Middle frontal gyrus (tissue), 1 donor: ENCODE measurements at regions not wholly inside any gene's neighbourhood (a gene's known extent, or its start where the extent isn't known, plus 50 kb on each side); places are given as distances from the start of the nearest gene placed in this dataset.

Experiments used
- DNase-seq: peaks from one replicate; pipeline ENCODE4 v3.0.0-alpha.2; 2015; ENCODE audit warnings: low spot score; ENCODE audit errors: extremely low spot score

DNA sequence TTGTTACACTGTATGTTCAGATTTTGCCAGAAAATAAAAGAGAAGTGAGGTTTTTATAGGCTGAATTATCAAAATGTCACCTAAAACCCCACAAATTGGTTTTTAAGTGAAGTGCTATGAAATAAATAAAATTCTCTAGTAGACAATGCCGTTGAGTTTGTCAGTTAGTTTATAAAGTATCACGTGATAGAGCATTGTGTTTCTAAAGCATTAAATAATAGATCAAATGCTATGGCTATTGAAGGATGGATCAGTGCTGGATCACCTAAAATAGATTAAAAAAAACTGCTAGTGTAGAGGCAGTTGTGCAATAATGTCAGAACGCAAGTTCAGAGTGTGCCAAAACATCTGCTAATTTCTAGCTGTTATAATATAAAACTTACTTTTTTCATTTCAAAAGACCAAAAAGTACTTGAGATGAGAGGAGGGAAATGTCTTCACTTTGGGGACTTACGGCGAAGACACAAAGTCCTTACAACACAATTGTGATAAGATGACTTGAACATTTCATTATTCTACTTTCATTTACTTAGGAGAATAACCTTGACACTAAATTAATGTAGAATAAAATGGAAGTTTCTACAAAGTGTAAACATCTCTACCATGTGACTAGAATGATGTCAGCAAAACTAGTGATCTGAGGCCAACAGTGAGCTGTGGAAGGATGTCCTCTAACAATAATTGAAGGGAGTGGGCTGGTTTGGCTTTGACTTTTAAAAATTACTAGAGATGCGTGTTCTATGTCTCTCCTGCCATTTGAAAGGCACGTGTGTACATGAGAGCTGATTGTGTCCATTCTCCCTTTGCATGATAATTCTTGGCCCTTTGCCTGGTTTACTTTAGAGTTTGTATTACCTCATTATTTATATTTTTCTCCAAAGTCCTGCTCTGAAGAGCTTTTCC lies 154.4 kb upstream of the PDE3A start:
- DNase-seq: no peak

DNA sequence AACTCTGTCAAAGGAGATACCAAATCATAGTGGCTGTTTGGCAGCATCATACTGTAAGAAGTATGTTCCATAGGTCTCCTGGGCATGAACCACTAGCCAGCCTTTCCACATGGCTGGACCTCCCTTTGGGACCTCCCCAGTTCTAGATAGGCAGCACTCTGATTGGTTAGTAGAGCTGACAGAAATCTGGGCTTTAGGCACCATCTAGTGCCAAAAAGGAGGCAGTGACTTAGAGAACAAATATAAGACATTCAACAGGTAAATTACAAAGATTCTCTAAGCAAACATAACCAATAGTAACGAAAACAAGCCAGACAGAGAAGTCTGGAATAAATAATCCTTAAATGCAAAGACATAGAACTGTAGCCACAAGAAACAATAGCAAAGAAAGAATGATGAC lies 148.0 kb upstream of the PDE3A start:
- DNase-seq: no peak

DNA sequence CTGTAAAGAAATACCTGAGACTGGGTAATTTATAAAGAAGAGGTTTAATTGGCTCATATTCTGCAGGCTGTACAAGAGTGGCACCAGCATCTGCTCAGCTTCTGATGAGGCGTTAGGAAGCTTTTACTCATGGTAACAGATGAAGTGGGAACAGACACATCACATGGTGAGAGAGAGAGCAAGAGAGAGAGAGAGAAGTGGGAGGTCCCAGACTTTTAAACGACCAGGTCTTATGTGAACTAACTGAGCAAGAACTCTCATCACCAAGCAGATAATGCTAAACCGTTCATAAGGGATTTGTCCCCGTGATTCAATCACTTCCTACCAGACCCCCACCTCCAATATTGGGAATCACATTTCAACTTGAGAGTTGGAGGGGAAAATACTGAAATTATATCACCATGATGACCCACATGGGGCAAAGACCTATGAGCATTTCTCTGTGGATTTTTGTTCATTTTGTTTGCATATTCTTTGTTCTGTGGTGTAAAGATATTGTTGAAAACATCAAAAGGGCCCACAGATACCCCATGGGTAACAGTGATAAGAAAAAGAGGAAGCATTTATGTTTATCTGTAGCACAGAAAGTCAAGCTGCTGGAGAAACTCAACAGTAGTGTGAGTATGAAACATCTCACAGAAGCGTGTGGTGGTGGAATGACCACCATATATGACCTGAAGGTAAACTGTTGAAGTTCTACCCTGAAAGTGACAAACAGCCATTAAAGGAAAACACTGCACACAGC lies 135.2 kb upstream of the PDE3A start:
- DNase-seq: no peak

DNA sequence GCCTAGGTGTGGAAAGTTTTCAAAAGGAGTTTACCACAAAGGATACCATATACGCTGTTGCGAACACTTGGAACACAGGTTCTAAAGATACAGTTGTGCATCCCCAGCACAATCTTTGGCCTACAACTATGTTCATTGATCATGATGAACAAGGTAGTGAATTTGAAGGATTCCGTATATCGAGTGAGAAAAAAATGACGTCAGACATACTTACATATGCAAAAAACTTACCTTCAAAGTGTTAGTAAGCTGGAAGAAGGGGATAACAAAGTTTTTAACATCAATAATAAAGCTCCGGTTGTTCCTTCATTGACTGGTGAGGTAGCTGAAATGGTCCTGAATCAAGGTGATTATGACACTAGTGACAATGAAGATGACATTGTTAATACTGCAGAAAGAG lies 133.9 kb upstream of the PDE3A start:
- no peak for DNase-seq

DNA sequence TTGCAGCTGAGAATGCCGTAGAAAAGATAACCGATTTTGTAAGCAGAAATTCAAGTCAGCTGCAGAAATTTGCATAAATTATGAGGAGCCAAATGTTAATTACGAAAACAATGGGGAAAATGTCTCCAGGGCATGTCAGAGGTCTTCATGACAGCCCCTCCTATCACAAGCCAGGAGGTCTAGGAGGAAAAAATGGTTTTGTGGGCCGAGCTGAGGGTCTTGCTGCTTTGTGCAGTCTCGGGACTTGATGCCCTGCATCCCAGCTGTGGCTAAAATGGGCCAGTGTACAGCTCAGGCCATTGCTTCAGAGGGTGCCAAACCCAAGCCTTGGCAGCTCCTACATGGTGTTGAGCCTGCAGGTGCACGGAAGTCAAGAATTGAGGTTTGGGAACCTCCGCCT lies 131.2 kb upstream of the PDE3A start:
- DNase-seq: no peak

DNA sequence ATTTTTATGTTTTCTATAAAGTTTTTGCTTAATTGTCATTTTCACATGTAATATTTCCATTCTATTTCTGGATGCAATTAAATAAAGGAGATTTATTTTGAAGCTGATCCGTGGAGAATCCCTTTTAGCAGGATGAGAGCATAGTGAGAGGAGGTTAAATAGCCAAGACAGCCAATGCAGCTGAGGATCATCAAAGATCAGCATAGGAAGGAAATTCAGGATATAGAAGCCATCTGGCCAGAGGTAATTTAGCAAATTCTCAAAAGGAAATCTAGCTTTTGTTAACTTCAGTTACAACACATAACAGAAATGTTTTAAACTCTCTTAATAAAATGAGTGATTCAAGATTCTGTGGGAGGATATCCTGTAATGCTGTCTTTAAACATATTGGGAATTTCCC lies 122.8 kb upstream of the PDE3A start:
- no peak for DNase-seq

DNA sequence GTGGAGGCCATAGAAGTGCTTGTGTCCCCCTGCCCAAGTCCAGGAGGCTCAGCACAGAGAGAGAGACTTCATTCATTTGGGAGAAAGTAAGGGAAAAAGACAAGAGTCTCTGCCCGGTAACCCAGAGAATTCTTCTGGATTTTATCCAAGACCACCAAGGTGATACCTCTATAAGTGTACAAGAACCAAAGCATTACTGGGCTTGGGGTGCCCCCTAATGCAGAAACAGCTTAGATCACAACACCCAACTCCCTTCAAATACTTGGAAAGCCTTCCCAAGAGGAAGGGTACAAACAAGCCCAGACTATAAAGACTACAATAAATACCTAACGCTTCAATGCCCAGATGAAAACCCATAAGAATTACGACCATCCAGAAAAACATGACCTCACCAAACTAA lies 119.7 kb upstream of the PDE3A start:
- DNase-seq: no peak

DNA sequence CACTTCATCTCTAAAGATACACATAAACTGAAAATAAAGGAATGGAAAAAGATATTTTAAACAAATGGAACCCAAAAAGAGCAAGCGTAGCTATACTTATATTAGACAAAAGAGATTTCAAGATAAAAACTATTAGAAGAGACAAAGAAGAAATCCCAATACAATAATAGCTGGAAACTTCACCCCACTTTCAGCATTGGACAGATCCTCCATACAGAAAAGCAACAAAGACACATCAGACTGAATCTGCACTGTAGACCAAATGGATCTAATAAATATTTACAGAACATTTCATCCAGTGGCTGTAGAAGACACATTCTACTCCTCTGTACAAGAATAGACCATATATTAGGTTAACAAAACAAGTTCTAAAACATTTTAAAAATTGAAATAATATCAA lies 117.6 kb upstream of the PDE3A start:
- no peak for DNase-seq

DNA sequence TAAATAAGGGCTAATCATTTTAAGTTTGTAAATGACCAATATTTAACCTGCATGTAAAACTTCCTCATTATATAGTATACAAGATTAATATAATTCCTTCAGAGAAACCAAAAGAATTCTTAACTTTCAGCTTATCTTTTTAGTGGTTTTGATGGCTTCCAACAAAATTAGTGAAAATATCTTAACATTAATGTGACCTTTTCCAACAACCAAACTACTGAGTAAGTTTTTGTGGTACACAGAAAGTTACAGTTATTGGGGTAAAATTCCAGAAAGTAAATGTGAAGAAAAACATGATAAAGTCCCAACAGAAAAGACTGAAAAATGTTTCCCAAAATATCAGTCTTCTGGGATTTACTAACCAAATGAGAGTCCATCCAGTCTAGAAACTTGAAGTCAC lies 111.0 kb upstream of the PDE3A start:
- no peak for DNase-seq

DNA sequence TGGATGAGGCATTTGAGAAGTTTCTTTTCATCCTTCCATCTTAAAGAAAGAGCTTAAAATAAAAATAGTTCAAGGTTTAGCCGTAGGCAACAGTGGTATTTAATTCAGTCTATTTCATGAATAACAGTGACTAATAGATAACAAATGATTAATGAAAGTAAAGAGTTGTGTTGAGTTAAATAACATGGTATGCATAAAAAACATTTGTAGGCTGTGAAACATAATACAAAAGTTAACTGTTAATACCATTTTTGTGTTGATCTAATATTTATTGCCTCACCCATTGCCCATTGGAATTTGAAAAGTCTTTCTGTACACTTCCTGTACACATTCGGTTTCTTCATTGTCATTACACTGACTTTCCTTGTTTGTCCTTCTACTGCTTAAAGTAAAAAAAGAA lies 108.6 kb upstream of the PDE3A start:
- no peak for DNase-seq

DNA sequence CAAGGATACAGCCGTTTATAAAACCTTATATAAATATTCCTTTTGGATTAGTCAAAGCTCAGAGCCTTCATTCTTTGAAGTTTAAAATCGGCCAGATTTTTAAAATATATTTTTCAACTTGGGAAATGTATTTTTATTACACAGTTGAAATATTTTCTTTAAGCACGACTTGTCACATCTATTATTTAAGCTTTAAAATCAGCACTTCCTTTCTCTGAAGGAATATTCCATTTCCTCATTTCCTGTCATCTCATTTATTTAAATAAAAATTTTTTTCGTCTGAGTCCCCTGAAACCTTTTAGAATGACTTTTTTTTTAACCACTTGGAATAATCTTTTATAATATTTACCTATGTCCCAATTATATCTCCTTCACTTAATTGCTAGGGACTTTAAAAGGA lies 107.5 kb upstream of the PDE3A start:
- DNase-seq: no peak

DNA sequence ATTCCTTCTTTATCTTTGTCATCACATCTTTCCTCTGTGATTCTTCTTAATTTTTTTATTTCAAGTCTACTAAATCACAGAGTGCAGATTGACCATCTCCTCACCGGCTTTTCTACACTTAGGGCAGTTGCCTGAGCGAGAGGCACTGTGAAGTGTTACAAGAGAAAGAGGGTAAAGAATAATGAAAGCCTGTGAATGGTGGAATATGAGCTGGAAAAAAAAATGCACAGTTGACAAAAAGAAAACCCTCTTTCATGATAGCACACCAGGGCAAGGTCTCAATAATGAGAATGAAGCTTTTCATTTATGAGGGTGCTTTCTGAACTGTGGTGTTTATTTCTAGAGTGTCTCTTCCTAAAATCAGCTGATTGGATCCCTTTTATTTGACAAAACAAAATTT lies 106.2 kb upstream of the PDE3A start:
- no peak for DNase-seq

DNA sequence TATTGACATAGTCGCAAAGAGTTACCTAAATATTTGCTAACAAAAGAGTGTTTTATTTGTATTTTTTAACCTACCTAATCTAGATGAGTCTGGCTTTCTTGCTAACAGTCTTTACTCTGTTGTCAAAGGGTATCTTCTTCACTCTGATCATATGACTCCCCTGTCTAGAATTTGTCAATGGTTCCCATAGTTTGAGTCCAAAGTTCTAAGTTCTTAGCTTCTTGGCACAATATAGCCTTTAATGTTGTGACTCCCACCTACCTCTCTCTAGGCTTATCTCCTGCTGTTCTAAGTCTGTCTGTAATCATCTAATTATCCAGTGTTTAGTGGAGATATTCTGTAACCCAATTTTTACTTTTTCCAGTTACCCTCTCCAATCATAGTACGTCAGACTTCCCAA lies 104.3 kb upstream of the PDE3A start:
- DNase-seq: no peak

DNA sequence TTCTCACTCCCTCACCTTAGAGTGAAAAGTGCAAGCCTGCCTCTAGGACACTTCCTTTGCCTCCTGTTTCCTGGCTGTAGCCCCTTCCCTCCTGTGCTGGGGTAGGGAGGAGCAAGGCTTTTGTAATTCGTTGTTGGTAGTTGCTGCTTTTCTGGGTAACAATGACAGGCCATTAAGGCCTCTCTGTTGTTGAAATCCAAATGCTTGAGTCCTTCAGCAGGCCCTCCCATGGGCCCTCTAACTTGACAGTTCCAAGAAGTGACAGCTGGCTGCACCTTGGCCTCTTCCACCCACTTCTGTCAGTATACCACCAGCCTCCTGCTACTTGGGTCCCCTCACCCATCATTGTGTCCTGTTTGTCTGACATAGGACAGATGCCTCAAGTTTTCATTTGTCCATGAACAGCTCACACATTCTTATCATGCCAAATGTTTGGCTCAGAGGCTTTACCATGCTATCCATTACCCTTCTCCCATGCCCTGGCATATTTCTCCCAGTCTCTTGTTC lies 103.7 kb upstream of the PDE3A start:
- DNase-seq: no peak

DNA sequence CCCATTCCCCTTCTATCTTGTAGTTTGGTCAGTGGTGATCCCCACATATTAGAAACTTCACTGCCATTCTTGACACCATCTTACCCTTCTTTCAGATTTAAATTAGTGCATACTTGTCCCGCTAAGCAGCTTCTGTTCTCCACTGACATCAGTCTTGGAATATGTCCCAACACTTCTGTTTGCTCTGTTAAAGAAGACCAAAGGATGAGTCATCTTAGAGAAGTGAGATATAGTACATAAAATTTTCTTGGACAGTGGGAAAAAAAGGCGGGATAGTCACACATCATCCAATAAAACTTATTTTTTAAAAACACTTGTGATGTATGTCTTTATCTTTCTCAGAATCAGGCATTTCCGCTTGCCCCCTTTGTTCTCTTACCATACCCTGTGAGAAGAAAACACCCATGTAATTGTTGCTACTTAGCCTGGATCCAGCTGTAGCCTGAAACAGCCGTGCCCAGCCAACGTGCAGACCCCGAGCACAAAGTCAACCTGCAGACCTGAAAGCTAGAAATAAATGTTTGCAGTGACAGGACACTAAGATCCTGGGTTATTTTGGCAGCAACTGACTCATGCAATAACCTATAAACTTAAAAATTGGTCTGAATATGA lies 100.1 kb upstream of the PDE3A start:
- no peak for DNase-seq

DNA sequence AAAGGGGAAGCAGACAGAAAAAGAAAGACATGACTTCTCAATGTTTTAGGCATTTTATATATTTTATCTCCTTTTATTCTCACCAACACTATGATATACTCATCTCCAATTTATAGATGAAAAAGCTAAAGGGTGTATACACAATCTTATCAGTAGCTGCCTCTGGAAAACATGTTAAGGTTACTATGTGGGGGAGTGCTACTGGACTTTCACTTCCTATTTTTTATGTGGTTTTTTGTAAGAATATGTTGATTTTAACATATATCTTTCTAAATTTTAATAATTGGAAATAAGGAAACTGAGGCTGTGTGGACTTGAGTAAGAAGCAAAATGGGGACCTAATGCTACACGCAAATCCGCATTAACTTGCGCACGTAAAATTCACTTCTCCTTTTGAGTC lies 99.6 kb upstream of the PDE3A start:
- no peak for DNase-seq

DNA sequence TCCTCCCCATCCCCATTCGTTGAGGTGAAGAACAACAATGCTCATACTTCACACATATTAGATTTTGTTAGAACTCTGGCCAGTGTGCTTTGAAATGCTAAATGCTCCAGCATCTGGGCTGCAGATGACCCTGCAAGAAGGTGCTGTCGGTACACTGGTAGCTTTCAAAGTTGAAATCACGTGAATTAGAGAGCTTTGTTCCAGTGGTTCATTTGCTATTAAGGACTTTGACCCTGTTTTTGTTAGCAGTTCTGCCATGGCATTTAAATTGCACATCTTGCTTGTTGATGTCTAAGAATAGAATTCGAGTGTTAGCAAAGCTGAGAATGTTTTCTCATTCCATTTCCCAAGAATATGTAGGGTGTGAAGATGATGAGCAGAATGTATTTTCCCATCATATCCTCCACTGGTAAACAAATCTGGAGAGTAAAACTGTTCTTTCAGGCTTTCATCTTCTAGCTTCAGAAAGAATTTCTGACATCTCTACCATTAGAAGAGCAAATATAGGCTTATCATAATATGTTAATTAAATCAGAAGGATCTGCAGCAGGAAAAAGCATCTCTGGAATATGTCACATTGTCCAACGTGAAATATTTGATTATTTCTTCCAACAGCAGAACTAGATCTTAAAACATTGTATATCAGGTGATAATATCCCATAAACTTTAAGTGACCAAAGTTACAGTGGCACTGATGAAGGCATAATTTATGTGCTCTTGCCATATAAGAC lies 98.8 kb upstream of the PDE3A start:
- no peak for DNase-seq

DNA sequence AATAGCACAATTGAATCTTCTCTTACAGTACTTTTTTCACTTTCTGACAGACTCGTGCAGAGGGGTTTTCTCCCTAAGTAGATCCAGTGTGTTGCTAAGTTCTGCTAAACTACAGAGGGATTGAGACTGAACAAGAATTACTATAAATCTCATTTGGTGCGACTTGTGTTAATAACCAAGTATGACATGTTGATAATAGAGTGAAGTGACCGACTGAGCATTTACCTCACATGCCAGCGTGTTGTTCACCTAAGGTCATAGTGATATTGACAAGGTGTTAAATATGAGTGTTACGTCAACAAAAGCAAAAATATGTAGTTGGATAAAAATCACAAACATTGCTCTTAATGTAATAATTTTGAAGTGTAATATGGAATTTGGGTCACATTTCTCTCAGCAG lies 97.8 kb upstream of the PDE3A start:
- DNase-seq: no peak

DNA sequence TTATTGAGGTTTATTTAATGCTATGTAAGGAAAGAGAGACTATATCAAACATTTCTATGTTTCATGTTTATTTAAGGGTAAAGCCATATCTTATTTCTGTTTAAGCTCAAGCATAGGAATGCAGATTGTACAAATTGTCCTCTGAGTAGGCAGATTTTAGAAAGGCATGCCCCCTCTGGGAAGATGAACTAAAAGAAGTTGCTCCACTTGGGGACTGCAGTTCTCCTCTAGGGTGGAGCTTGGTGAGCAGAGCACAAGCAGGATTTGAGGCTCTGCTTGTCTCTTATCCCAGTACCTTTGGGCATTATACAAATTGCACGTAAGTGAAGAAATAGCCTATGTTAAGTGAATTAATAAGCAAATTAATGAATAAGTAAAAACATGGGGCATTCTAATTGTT lies 96.2 kb upstream of the PDE3A start:
- no peak for DNase-seq

DNA sequence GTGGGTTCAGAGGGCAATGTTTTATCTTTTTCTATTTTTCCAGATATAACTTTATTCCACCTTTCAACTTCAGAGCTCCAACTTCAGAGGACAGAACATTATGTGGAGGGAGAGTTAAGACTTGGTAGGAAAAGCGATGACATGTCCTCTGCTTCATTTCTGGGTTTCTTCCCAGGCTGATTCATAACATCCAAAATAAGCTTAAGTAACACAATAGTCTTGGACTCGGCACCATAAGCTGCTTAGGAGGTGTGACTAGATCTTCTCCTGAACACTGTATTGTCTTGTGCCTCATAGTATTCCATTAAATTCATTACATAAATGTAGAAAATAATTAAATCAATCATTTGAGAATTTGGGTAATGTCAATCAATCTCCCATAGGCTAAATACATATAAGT lies 95.5 kb upstream of the PDE3A start:
- DNase-seq: peak; percentile 24

DNA sequence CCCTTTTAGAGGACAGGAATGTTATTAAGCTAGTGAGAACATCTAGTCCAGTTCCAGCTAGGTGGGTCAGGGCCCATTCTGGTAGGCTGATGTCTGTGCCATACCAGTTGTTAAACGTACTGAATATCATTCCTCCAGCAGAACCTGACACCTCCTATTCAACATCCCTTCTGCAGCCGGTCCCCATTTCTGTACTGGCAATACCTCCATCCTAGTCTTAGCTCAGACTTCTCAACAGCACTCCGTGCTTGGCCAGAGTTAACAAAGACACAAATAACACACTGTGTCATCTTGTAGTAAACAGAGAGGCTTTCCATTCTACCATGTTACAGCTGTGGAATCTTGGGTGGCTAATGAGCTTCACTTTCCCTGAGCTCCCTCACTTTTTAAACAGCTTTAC lies 94.3 kb upstream of the PDE3A start:
- DNase-seq: no peak

DNA sequence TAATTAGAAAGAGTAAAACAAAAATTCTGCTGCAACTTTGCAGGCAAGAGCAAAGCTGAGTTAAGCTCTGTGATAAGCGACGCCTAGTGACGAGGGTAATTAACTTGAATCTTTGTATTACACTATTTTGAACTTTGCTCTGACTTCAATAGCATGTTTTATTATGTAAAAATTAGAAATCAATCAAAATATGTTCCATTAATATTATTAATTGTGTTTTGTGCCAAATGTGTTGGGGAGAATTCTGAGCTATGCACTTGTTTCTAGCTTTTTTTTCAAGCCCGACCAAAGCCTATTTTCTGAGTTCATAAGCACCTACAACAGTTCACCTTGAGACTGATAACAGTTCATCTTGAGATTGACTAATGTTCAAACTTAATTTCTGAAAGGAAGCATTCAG lies 90.1 kb upstream of the PDE3A start:
- DNase-seq: no peak
